Activated CD4-positive, alpha-beta T cell treated with anti-CD3 and anti-CD28 coated beads, Interleukin-2, amount 50 U/mL, for 1 hour (primary cell): ENCODE measurements at regions not wholly inside any gene's neighbourhood (a gene's known extent, or its start where the extent isn't known, plus 50 kb on each side); places are given as distances from the start of the nearest gene placed in this dataset.

Experiments
- DNase-seq: peaks from one replicate; pipeline ENCODE4 v3.0.0-alpha.2; 2020

DNA sequence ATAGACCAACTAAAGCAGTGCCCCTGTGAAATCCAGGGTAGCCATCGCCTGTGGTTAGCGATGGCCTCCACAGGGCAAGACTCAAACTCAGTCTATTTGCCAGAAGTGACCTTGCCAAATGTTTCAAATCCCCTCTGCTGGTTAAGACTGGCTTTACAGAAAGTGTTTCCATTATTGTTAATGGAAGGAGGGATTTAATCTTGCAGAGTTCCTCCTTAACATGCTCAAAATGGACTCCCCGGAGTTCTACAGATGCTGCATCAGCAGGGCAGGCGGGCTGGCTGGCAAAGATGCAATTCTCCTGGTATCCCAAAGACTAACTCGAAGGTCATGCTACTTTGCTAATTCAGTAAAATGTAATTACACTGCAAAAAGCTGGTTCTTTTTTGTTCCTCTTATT is 313.0 kb upstream of the SLC7A11 start:
- no peak for DNase-seq

DNA sequence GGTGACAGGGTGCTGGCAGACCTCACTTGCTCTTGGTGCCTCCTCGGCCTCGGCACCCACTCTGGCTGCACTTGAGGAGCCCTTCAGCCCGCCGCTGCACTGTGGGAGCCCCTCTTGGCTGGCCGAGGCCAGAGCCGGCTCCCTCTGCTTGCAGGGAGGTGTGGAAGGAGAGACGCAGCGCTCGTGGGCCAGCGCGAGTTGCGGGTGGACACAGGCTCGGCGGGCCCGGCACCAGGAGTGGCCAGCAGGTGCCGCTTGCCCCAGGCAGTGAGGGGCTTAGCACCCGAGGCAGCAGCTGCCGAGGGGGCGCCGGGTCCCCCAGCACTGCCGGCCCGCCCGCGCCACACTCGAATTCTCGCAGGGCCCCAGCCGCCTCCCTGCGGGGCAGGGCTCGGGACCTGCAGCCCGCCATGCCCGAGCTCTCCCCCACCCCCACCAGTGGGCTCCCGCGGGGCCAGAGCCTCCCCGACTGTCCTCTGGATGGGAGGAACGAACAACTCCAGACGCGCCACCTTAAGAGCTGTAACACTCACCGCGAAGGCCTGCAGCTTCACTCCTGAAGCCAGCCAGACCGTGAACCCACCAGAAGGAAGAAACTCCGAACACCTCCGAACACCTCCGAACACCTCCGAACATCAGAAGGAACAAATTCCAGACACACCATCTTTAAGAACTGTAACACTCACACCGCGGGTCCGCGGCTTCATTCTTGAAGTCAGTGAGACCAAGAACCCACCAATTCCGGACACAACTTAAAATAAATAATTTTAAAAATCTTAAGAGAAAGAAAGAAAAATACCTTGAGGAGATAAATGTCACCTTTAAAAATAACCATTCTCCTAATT is 311.1 kb upstream of the SLC7A11 start:
- no peak for DNase-seq

DNA sequence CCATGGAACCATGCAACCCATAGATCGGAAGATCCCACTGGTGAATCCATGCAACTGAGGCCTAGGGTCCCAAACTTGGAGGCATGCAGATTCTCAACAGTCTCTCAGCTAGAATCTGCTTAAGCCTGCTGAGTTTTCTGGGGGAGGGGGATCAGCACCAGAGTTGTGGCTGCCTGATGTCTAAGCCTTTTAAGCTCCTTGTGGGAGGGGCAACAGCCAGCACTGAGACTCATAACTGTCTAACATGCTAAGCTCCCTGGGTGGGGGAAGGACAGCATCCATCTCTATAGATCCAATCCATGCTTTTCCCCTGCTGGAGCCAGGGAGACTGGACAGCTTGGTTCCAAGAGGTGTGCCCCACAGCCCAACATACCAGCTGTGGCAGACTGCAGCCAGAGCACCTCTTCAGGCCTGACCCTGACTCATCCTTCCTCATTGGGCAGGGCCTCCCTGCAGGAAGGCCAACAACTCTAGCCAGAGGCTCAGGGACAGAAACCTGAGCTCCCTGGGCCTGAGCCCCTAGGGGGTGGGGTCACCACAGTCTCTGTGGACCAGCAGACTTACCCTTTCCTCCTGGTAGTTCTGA is 300.1 kb upstream of the SLC7A11 start:
- DNase-seq, result no peak

DNA sequence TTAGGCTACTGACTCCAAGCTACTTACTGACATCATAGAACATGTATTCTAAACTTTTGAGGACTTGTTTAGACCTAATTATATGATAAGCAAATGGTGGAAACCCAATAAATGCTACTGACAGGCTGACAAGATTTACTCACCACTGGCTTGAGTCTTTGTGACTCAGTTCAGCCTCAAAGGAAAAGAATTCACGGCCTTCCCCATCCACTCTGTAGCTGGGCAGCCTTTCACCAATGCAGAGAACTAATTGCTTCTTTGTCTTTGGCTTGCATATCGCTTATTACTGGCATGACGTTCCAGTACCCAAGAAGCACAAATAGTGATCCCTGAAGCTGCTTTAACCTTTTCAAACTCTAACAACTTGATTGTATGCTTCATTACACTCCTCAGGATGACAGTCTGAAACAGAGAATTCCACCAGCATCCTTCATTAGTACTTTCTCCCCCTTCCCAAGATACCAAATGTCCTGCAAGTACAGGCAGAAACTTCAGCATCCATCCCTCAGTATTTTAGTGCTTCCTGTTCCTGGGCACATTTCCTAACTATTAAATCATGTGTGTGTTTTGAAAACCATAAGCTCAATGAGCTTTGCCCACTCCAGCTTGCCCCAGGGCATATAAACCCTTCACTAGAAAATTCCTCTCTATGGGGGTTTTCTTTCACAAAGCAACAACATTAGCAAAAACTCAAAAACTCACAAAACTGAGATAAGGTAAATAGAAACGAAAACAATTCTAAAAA is 298.1 kb upstream of the SLC7A11 start:
- no peak for DNase-seq

DNA sequence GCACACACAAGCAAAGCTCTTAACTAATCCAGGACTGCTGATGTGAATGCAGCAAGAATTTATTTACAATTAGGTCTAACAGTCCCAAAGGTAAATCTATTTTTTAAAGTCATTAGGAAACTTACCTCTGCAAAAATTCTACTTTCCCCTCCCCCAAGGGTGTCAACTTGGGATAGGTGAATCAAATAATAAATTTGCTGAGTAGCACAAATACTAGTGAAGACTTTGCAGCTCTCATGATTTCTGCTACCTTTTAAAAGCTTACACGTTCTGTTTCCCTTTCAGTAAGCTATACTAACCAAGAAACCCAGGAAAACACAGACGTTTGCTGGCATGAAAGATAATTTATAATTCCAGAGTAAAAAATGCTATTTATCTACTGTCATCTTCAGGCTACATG is 296.6 kb upstream of the SLC7A11 start:
- no peak for DNase-seq

DNA sequence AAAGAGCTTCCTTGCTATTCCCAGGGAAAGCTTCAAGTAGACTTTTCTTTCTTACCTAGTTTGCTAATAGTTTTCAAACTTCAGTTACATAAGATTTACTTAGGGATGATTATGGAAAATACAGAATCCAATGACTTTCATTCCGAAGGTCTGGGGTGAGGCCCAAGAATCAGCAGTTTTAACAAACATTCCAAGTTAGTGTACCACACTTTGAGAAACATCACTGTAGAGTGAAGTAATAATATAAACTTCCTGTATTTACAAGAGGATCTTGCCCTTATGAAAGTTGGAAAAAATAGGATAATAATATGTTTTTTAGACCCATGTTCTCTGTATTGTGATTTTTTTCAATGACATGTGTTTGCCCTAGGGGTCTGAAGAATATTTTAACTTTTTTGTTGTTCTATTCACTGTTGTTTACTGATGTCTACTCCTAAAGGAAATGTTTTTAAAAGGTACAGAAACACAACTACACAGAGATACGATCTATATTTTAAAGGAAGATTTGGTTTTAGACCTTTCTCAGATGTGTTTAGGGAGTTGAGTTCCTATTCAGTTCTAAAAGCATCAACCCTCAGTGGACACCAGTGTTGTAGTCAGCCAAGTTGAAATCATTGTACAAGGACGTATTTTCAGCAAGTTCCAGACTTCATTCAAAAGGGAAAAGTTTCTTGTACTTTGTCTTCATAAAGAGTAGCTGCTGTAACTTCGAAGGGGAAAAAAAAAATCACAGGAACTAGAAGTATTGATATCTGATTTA is 295.8 kb upstream of the SLC7A11 start:
- no peak for DNase-seq

DNA sequence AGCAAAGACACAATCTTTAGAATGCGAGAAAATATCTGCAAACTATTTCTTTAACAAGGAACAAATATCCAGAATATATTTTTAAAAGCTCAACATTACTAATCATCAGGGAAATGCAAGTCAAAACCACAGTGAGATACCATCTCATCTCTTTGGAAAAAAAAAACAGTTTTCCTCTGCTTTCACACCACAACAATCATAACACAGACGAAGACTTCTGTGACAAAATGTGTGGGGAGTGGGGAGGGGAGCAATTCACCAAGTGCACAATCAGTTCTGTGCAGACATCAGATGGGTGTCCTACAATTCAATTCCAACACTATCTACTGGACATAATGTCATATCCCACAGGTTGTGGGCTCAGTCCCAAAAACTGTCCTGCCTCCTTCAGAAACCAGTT is 293.2 kb upstream of the SLC7A11 start:
- no peak for DNase-seq

DNA sequence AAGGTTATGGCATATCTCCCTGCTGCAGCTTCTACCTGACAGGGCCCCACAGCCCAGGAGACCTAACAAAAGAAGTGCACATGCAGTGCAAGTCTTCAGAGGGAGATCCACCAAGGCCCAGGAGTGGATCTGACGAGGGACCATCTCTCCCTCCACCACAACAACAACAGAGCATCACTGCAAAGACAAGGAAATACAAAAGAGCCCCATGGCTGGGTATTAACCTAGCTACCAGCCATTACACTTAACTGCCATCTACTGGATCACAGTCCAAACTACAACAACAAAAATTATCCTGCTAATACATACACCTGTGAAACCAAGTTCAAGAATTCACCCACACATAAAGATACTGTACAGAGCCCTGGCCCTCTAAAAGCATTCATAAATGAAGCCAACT is 280.2 kb upstream of the SLC7A11 start:
- DNase-seq, result no peak

DNA sequence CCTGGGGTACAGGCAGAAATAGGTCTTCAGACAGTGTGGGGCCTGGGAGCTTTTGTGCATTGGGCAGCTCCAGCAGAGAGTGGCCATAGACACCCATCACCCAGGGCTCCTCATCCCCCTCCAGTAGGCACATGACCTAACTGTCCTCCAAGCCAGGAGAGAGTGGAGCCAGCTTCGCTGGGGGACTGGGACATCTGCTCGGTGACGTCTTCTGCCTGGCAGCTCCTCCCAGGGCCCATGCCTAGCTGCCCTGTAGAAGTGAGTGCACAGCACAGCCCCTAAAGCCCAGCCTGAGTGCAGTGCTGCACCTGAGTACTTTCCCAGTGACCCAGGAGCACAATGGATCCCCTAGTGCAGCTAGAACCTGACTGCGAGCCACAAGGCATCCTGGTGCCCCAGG is 279.7 kb upstream of the SLC7A11 start:
- DNase-seq, result no peak

DNA sequence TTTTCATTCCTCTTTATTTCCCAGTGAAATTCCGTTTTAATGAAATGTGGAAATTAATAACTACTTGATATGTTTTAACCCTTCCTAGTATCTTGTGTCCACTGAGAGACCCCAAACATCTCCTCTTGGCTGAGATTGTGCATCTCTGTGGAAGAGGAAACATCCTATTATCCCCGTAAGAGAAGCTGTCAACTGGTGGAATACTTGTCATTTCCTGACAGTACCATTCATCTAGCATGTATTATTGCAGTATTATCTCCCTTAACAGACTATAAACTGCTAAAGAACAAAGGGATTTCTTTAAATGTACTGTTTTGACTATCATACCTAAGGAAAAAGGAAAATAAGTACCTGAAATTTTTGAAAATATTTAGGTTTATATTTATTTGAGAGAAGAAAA is 277.3 kb upstream of the SLC7A11 start:
- DNase-seq, result no peak

DNA sequence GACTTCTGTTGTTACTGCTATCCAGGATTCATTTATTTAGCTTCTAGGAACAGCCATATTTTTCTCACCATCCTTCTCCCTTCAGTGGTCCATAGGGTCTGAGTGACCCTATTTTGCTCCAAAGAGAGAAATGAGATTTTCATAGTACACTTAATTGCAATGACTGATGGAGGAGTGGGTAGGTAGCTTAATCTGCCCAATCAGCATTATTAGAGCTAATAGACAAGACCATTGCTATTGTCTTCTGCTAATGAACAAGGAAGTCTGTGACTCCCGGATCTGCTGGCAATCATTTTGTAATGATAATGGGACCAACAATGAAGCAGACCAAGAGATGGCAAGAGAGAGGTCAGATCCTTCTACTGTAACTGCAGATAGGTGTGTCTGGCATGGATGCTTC is 271.4 kb upstream of the SLC7A11 start:
- no peak for DNase-seq

DNA sequence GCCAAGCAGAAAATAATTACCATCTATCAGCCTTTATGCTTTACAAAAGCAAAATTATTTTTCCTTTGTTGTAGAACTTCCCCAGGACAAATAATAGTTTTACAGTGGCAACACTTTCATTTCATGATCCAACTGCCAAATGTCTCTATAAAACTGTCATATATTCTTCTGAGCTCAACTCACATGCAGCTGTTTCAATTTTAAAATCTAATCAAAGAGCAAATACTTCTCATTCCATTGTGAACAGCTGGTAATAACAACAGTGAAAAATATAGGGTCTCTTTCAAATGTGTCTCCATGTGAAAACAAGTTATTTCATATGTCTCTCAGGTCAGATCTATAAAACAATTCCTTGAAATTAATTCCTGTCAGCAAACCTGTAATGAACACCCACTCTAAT is 270.6 kb upstream of the SLC7A11 start:
- no peak for DNase-seq

DNA sequence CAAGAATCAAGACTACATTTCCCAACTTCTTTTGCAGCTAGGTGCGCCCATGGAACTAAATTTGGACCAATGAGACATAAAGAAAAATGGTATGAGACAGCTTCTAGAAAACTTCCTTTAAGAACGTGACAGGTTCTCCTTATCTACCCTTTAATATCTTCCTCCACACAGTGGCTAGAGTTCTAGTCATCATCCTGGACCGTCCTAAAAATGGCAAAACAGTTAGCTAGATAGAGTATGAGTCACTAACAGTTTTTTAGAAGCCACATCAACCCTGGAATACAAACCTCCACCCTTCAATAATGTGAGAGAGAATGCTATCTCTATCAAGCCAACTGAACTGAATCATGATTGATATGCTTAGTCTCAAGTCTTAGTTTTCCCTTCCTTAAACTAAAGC is 267.9 kb upstream of the SLC7A11 start:
- DNase-seq, result no peak

DNA sequence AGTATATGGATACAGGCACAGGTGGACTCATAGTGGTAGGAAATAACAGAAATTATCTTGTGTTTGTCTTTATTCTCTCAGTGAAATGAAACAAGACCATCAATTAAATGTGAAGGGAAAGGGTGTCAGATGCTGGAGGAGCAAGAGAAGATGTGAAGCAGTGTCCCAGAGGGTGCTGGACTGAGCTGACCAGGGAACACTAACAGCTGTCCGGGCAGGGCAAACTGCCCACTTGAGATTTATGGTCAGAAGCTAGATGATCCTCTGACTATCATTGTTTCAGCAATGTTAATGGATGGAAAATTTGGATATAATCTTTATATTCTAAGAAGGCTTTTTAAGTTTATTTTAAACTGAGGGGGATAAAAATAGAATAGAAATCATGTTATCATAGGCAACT is 267.2 kb upstream of the SLC7A11 start:
- DNase-seq, result no peak

DNA sequence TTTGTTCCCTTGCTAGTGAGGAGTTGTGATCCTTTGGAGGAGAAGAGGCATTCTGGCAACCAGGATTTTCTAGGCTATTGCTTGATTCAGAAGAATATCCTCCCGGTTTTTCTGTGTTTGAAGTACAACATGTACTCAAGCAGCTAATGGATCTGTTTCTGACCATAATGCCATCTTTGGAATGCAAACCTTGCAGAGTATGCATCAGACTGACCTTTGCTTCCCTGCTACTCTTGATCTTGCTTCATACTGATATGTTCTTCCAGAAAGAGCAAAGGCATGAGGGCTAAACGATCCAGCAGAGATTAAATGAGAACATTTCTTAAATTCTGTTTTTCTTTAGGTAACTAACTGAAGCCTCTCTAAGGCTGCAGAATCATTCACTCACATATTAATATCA is 265.4 kb upstream of the SLC7A11 start:
- DNase-seq, result no peak

DNA sequence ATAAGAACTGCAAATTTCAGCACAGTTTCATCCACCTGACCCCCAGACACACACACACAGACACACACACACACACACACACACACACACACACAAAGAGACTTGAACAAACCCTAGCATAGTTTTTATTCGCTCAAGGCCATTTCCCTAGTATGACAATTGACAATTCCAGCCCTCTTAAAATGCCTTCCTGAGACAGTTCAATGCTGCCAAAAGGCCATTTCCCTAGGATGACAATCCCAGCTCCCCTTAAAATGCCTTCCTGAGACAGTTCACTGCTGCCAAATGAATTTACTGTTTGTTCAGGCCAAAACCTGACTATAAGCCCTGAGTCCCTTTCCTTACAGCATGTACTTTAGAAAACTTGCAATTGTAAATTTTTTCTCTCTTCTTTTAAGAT is 259.5 kb upstream of the SLC7A11 start:
- no peak for DNase-seq

DNA sequence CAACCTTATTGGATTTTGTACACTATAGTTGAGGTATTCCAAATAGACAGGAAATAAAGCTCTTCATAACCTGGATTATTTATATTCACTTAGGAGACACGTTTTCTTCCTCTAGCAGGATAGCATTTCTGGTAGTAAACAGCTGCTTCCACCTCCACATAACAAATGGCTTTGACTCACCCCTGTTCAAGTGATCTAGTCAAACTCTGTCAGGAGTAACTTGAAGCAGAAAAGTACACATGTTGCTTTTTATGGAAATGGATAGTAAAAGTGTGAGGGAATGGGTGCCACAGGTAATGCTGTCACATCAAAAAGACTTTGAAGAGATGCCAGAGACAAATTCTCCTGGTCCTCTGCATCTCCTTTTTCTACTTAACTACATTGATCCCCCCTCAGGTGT is 258.7 kb upstream of the SLC7A11 start:
- DNase-seq, result no peak

DNA sequence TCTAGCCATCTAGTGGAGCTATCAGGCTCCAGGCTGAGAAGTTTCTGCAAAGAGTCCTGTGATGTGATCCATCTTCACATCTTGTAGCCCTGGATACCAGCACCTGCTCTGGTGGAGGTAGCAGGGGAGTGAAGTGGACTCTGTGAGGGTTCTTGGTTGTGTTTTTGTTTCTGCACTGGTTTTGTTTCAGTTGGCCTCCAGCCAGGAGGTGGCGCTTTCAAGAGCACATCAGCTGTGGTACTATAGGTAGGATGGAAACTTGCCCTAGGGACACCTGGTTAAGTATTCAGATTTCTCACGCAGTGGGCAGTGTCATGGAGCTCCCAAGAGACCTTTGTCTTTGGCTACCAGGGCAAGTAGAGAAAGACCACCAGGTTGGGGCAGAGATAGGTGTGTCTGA is 257.5 kb upstream of the SLC7A11 start:
- DNase-seq, result no peak

DNA sequence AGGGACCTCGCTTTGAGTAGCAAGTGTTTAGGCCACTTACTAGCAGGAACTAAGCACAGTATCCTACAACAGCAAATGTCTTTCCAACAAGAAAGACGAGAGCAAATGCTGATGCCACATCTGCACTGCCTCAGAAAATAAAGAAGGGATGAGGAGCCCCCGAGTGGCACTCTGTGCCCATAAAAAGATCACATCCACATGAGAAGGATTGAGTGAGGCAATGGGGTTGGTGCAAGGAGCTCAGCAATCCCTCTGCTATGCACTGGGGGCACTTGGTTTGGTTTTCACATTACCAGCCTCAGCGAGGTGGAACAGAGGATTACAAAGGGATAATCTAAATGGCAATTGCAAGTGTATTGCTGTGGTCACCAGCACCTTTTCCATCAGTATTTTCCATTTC is 252.8 kb upstream of the SLC7A11 start:
- no peak for DNase-seq

DNA sequence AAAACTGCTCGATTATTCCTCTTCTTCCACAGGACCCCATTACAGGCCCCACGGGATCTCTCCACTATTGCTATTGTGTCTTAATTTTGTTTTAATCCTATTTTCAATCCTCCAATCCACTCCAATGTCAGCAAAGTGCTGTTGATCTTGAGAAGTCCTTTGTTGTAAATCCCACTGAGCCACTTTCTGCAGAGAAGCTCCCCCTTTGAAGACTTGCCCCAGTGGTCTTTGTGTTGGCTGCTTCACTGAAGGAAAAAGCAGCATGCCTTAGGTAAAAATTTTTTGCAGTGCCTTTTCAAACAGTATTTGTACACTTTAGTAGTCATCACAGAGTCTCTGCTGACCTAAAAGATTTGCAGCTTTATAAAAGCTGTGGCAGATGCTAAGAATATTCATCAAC is 252.0 kb upstream of the SLC7A11 start:
- no peak for DNase-seq

DNA sequence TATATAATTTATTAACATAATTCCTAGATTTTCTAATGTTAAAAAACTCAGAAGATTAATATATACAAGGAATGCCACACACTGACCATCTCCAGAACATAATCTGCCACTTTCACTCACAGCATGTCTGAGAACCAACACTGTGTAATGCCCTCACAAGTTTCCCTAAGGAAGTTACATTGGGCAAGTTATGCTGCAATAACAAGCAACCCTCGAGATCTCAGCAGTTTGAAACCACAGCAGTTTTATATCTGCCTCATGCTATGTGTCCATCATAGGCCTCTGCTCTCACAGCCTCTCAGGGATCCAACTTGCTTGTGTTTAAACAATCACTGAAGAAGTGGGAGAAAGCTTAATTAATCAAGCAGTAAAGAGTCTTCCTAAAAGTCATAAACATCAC is 250.0 kb upstream of the SLC7A11 start:
- no peak for DNase-seq

DNA sequence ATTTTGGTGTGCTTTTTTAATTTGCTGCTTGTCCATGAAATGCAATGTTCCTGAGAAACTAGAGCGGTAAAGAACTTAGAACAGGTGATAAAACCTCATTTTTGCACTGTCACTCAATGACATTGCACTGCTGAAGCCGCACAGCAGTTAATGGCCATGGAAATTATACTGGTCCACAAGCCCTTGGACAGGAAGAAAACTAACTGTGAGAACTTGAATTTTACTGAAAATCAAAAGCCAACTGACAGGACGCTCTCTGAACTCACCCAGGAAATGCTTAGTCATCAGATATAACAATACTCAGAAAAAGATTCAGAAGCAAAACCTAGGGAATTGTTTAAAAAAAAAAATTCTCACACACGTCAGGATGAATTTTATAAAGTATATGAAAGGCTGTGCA is 246.4 kb upstream of the SLC7A11 start:
- DNase-seq, result no peak

DNA sequence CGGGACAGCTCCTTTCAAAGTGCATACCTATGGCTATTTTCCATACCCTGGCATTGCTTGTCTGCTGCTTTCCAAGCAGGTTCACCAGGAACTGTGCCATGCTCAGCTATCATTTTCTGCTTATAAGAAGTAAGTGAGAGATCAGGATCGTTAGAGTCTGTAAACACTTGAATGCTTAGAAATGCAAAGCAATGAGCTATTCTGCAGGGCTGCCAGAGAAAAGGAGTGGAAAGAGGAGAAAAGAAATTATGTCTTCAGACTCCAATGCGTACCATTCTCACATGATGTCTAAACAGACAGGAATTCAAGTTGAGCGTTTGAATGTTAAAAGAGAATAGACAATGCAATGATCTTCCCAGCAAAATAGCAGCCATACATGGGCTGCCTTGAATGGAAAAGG is 245.5 kb upstream of the SLC7A11 start:
- DNase-seq, result no peak

DNA sequence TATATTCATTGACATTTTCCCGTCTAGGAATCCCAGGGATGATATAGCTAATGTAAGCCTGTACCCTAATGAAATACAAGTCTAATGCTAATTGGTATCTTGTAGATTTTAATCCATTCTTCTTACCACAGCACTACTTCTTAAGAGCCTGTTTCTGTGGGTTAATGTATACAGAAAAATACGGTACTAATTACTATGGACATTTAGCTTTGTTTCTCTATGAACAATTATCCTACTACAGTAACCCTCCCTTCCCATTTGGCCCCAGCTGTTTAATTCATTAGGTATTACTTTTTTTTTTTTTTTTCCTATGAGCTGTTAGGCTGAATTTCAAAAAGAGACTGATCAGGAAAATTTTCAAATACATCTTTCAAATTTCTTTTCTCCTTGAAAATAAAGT is 245.1 kb upstream of the SLC7A11 start:
- no peak for DNase-seq
